Endodermal cell (in vitro differentiated cells): ENCODE measurements at regions not wholly inside any gene's neighbourhood (a gene's known extent, or its start where the extent isn't known, plus 50 kb on each side); places are given as distances from the start of the nearest gene placed in this dataset.

Source experiments
- DNase-seq: peaks from one replicate; pipeline ENCODE4 v3.0.0-alpha.2; 2017
- H3K27ac ChIP-seq: 2 replicates; pipeline ENCODE4 v1.5.1; 2013; ENCODE audit warnings: mild to moderate bottlenecking, low read depth, low read length, moderate library complexity
- H3K27me3 ChIP-seq: 2 replicates; pipeline ENCODE4 v1.6.1; 2013; ENCODE audit warnings: mild to moderate bottlenecking, low read length, moderate library complexity; ENCODE audit not compliant: insufficient read depth, control insufficient read depth, poor library complexity, severe bottlenecking
- H3K36me3 ChIP-seq: 2 replicates; pipeline ENCODE4 v1.7.0; 2013; ENCODE audit warnings: mild to moderate bottlenecking, low read length, moderate library complexity; ENCODE audit not compliant: control insufficient read depth, insufficient read depth
- H3K4me1 ChIP-seq: one replicate; pipeline ENCODE4 v1.7.0; 2013; ENCODE audit warnings: low read length; ENCODE audit not compliant: control insufficient read depth, insufficient read depth
- H3K4me3 ChIP-seq: 2 replicates; pipeline ENCODE4 v1.5.1; 2013; ENCODE audit warnings: mild to moderate bottlenecking, low read length, moderate library complexity
- H3K9ac ChIP-seq: 2 replicates; pipeline ENCODE4 v1.6.1; 2013; ENCODE audit warnings: mild to moderate bottlenecking, low read length, moderate library complexity; ENCODE audit not compliant: poor library complexity, severe bottlenecking; ENCODE audit errors: extremely low read depth
- H3K9me3 ChIP-seq: 2 replicates; pipeline ENCODE4 v1.6.1; 2013; ENCODE audit warnings: mild to moderate bottlenecking, low read length, moderate library complexity; ENCODE audit not compliant: control insufficient read depth
- H3K27ac Mint-ChIP-seq: 2 replicates; pipeline ENCODE4 v1.8.0; 2020; ENCODE audit warnings: mixed read lengths
- H3K27me3 Mint-ChIP-seq: 2 replicates; pipeline ENCODE4 v1.8.0; 2021; ENCODE audit warnings: mild to moderate bottlenecking, mixed read lengths; ENCODE audit not compliant: insufficient read depth
- H3K36me3 Mint-ChIP-seq: 2 replicates; pipeline ENCODE4 v1.8.0; 2020; ENCODE audit warnings: low read depth, mixed read lengths
- H3K4me1 Mint-ChIP-seq: 2 replicates; pipeline ENCODE4 v1.8.0; 2020; ENCODE audit warnings: mixed read lengths
- H3K4me3 Mint-ChIP-seq: 2 replicates; pipeline ENCODE4 v1.8.0; 2020; ENCODE audit warnings: mild to moderate bottlenecking, moderate library complexity, mixed read lengths
- H3K9me3 Mint-ChIP-seq: 2 replicates; pipeline ENCODE4 v1.8.0; 2020; ENCODE audit warnings: mild to moderate bottlenecking, mixed read lengths
- CTCF ChIP-seq: fragments of 200-600 bp; sonication (generic); conservative IDR thresholded peaks from 2 replicates; pipeline ENCODE4 v1.5.0; 2021; ENCODE audit warnings: antibody characterized with exemption, mild to moderate bottlenecking
- WGBS, 2 experiments: methylation state at CpG; one replicate each; pipeline versions ENCODE4 v1.1.5 to v1.1.7; 2013; ENCODE audit warnings: missing lambda C conversion rate in 2 of 2, mixed read lengths in 1 of 2; ENCODE audit not compliant: insufficient coverage in 1 of 2, insufficient read length in 1 of 2; 5-methylcytosine and 5-hydroxymethylcytosine counted together

DNA sequence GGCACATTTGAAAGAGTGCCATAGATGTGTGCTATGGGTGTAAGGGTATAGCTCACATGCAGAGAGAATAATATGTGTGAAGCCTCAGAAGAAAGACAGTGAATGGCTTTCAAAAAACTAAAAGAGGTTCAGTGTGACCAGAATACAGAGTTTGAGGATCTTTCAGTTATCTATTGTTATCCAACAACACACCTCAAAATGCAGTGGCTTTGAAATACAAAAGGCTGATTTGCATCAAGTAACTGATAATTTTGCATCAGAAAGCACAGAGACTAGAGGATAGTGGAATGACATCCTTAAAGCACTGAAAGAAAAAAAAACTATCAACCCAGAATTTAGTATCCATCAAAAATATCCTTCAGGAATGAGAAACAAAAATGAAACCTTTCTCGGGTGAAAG lies 131.6 kb upstream of the IGF1 start:
- no peak overlapping the region for H3K4me3 Mint-ChIP-seq

GRCh38 chr12:102609996-102610395 lies 129.6 kb upstream of the IGF1 start:
- H3K4me1 ChIP-seq = no peaks in the 10 kb centered on the region
- H3K4me3 Mint-ChIP-seq = no peak overlapping the region
- 92% methylated on average over 1 of the region's 1 CpG; no CpG with 5 or more reads in 1 of the 2 experiments for WGBS, 2 experiments
- no peak for DNase-seq
- no peak for TF ChIP-seq CTCF
- H3K36me3 Mint-ChIP-seq = no peaks in the 10 kb centered on the region
- no peaks in the 10 kb centered on the region for H3K27me3 Mint-ChIP-seq
- H3K4me3 ChIP-seq = no peak overlapping the region
- H3K9me3 ChIP-seq = no peaks in the 10 kb centered on the region
- H3K9ac ChIP-seq = no peak overlapping the region
- H3K36me3 ChIP-seq = no peaks in the 10 kb centered on the region
- H3K27me3 ChIP-seq = no peaks in the 10 kb centered on the region
- no peak overlapping the region for H3K27ac ChIP-seq
- H3K9me3 Mint-ChIP-seq = peaks cover 24% of the 10 kb centered on the region
- peaks cover 8% of the 10 kb centered on the region for H3K4me1 Mint-ChIP-seq
- H3K27ac Mint-ChIP-seq = no peak overlapping the region

More for the DNA sequence above, 131.6 kb upstream of the IGF1 start:
- TF ChIP-seq CTCF = no peak
- Mint-ChIP-seq H3K4me1 (peaks cover 8% of the 10 kb centered on the region), H3K27ac (no peak overlapping the region), H3K36me3 (no peaks in the 10 kb centered on the region), H3K27me3 (no peaks in the 10 kb centered on the region), H3K9me3 (peaks cover 17% of the 10 kb centered on the region)
- H3K9ac ChIP-seq = no peak overlapping the region
- WGBS, 2 experiments = 58% methylated on average over 1 of the region's 1 CpG; no CpG with 5 or more reads in 1 of the 2 experiments
- no peak overlapping the region for H3K27ac ChIP-seq
- H3K36me3 ChIP-seq = no peaks in the 10 kb centered on the region
- H3K4me3 ChIP-seq = no peak overlapping the region
- no peaks in the 10 kb centered on the region for H3K27me3 ChIP-seq
- H3K4me1 ChIP-seq = no peaks in the 10 kb centered on the region
- no peaks in the 10 kb centered on the region for H3K9me3 ChIP-seq
- no peak for DNase-seq

DNA sequence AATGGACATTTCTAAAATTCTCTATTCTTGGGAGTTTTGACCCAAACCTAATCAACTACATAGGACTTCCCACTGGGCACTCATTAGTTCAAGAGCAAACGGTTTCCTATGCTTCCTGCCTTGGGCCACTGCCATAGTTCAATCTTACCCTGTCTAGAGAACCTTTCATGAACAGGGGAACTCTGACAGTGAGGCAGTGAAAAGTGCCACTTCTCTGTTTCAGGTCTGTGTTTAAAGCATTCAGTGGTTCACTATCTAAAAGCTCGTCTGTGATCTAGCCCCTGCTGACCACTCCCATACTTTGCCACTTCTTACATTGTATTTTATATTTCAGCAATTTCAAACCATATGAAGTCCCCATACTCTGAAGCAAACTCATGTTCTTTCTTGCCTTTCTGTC lies 122.7 kb upstream of the IGF1 start:
- WGBS, 2 experiments = 78 to 100% methylated on average over 1 to 2 of the region's 2 CpGs
- no peak overlapping the region for H3K4me3 ChIP-seq
- no peaks in the 10 kb centered on the region for H3K9me3 ChIP-seq
- no peaks in the 10 kb centered on the region for H3K36me3 ChIP-seq
- Mint-ChIP-seq H3K4me3 (no peak overlapping the region), H3K9me3 (peaks cover 17% of the 10 kb centered on the region), H3K27ac (no peak overlapping the region), H3K36me3 (no peaks in the 10 kb centered on the region), H3K4me1 (peaks cover 9% of the 10 kb centered on the region), H3K27me3 (no peaks in the 10 kb centered on the region)
- no peak overlapping the region for H3K27ac ChIP-seq
- TF ChIP-seq CTCF = no peak
- H3K27me3 ChIP-seq = no peaks in the 10 kb centered on the region
- no peak overlapping the region for H3K9ac ChIP-seq
- no peak for DNase-seq
- H3K4me1 ChIP-seq = no peaks in the 10 kb centered on the region
